ENCODE measurements at regions not wholly inside any gene's neighbourhood (a gene's known extent, or its start where the extent isn't known, plus 50 kb on each side); places are given as distances from the start of the nearest gene placed in this dataset.

GRCh38 chr12:38977132-38977531, 71.7 kb upstream of the CPNE8 start:
- no peak for TF ChIP-seq CTCF (conservative IDR thresholded peaks at IDR 0.05; ENCODE audit: low read depth, low read length)
- no peak for TF ChIP-seq EZH2 (IDR thresholded peaks at IDR 0.05; ENCODE audit: borderline replicate concordance, low read depth, low read length, poor library complexity, severe bottlenecking)
